Colonic mucosa (tissue), 4 donors: ENCODE measurements at regions not wholly inside any gene's neighbourhood (a gene's known extent, or its start where the extent isn't known, plus 50 kb on each side); places are given as distances from the start of the nearest gene placed in this dataset.

Source experiments
- DNase-seq: peaks from one replicate; pipeline ENCODE4 v3.0.0-alpha.2; 2020
- H3K27ac ChIP-seq: fragments of 200-600 bp; one replicate; pipeline ENCODE4 v1.8.0; 2021
- H3K27me3 ChIP-seq: fragments of 200-600 bp; one replicate; pipeline ENCODE4 v1.8.0; 2021
- H3K36me3 ChIP-seq: fragments of 200-600 bp; one replicate; pipeline ENCODE4 v1.8.0; 2021
- H3K4me1 ChIP-seq: fragments of 200-600 bp; one replicate; pipeline ENCODE4 v1.8.0; 2021; ENCODE audit warnings: mild to moderate bottlenecking
- H3K4me3 ChIP-seq: fragments of 200-600 bp; one replicate; pipeline ENCODE4 v1.8.0; 2021
- H3K9ac ChIP-seq, 2 donors: one replicate each; pipeline ENCODE4 v1.7.0; 2013; ENCODE audit warnings: control low read depth in 2 of 2, low read depth in 2 of 2, low read length in 2 of 2
- H3K9me3 ChIP-seq: fragments of 200-600 bp; one replicate; pipeline ENCODE4 v1.8.0; 2021
- CTCF ChIP-seq: fragments of 200-600 bp; IDR thresholded peaks from one replicate; pipeline ENCODE4 v1.8.0; 2022; ENCODE audit warnings: antibody characterized with exemption, mild to moderate bottlenecking
- intact Hi-C: fragments of 100-400 bp; cut with DNase I; formaldehyde crosslinking; loops from one replicate; pipeline ENCODE4 v1.14.1; 2022
- donor health status: healthy.
- donor health status: DM: no; HTN: no; CAD: no.
- donor health status: DM: no; HTN: no; CAD: no.

DNA sequence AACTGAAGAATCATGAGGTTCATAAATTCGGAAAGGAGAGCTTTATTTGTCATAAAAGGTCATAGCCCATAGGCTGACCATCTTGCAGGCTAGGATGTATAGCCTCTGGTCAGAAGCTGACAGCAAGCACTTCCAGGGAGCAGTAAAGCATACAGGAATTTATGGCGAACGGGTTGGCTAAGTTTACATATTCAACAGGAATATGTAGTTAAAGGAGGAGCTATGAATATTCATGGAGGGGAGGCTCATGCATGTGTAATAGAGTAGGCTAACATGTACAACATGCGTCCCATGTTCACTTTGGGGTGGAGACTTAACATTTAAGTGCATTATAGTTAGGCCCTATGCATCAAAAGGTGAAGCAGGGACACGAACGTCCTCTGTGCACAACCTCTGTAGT lies 1425.7 kb upstream of the TENM3 start:
- Histone ChIP-seq H3K9me3 (no peaks in the 10 kb centered on the region), H3K27ac (no peak overlapping the region), H3K9ac (no peak overlapping the region), H3K36me3 (no peaks in the 10 kb centered on the region), H3K4me1 (no peaks in the 10 kb centered on the region), H3K4me3 (no peak overlapping the region), H3K27me3 (no peaks in the 10 kb centered on the region)
- TF ChIP-seq CTCF, result no peak
- intact Hi-C loops, result no loop called here
- no peak for DNase-seq

DNA sequence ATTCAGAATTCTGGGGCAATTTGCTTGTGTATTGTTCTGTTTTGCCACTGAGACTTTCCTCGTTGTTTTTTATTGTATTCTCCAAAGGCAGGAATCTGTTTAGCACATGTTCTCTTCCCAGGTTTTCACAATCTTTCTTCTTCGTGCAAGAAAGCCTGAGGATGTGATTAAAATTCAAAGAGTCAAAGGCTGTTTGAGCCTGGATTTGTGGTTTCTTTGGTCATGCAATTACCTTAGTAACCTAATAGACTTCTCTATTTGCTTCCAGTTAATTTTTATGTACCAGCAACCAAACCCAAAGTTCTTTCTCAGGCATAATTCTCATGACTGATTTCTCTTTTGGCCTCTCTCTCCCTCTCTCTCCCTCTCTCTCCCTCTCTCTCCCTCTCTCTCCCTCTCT lies 1420.1 kb upstream of the TENM3 start:
- H3K9me3 ChIP-seq, result no peaks in the 10 kb centered on the region
- no peak overlapping the region for H3K4me3 ChIP-seq
- DNase-seq, result no peak
- no peaks in the 10 kb centered on the region for H3K27me3 ChIP-seq
- H3K9ac ChIP-seq, result no peak overlapping the region
- H3K36me3 ChIP-seq, result no peaks in the 10 kb centered on the region
- intact Hi-C loops, result no loop called here
- H3K4me1 ChIP-seq, result no peaks in the 10 kb centered on the region
- no peak for TF ChIP-seq CTCF
- no peak overlapping the region for H3K27ac ChIP-seq

DNA sequence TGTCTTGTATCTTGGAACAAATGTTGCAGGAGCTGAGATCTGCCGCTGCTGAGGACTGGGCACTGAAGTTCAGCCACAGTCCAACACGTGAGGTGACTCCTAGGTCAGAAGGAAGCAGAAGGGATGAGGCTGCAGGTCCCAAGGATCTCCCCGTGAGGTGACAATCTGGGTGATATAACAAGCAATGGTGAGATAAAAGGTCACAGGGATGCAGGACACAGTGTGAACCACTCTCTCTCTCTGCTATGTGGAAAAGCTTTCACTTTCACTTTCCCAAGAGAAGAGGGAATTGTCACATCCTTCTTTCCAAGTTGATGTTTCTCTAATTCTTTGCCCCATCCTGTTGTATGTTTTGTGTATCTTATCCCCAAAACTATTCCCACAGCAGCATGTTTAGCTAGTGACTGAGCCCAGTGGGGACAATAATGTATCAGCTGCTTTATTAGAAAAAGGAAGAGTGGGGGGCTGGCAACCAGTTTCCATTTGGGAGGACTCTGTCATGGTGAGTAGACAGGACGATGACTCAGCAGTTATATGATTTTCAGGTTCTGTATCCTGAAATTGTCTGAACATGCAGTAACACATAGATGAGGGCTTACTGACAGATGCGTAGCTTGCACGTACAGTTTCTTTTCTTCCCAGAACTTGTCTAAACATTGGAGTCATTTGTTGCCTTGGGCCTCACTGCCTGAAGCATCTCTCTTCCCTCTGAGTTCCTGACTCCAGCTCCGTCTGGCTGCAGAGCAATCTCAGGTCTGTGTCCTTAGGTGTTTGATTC lies 1415.8 kb upstream of the TENM3 start:
- no peak overlapping the region for H3K9ac ChIP-seq
- intact Hi-C loops, result no loop called here
- no peaks in the 10 kb centered on the region for H3K4me1 ChIP-seq
- no peak for TF ChIP-seq CTCF
- H3K36me3 ChIP-seq, result no peaks in the 10 kb centered on the region
- no peak overlapping the region for H3K27ac ChIP-seq
- no peaks in the 10 kb centered on the region for H3K9me3 ChIP-seq
- no peak overlapping the region for H3K4me3 ChIP-seq
- no peak for DNase-seq
- no peaks in the 10 kb centered on the region for H3K27me3 ChIP-seq

GRCh38 chr4:180828455-180829018 lies 1414.7 kb upstream of the TENM3 start:
- intact Hi-C loops, result no loop called here
- TF ChIP-seq CTCF, result no peak
- Histone ChIP-seq H3K4me3 (no peak overlapping the region), H3K36me3 (no peaks in the 10 kb centered on the region), H3K27me3 (no peaks in the 10 kb centered on the region), H3K9ac (no peak overlapping the region), H3K27ac (no peak overlapping the region), H3K9me3 (no peaks in the 10 kb centered on the region), H3K4me1 (no peaks in the 10 kb centered on the region)
- no peak for DNase-seq

- H3K4me3 ChIP-seq, result no peak overlapping the region
- no peak overlapping the region for H3K27ac ChIP-seq
- no peaks in the 10 kb centered on the region for H3K36me3 ChIP-seq
- no peak for DNase-seq
- H3K9ac ChIP-seq, result no peak overlapping the region
- TF ChIP-seq CTCF, result no peak
- H3K4me1 ChIP-seq, result no peaks in the 10 kb centered on the region
- no peaks in the 10 kb centered on the region for H3K9me3 ChIP-seq
- H3K27me3 ChIP-seq, result no peaks in the 10 kb centered on the region
- intact Hi-C loops, result no loop called here
These were observed 1411.1 kb upstream of the TENM3 start for GRCh38 chr4:180832073-180832472.
